IPS-NIHi7 (cell line): ENCODE measurements at regions not wholly inside any gene's neighbourhood (a gene's known extent, or its start where the extent isn't known, plus 50 kb on each side); places are given as distances from the start of the nearest gene placed in this dataset.

Experiments used
- DNase-seq: peaks from one replicate; pipeline ENCODE4 v3.0.0; 2012; ENCODE audit warnings: mixed read lengths; ENCODE audit errors: extremely low spot score

DNA sequence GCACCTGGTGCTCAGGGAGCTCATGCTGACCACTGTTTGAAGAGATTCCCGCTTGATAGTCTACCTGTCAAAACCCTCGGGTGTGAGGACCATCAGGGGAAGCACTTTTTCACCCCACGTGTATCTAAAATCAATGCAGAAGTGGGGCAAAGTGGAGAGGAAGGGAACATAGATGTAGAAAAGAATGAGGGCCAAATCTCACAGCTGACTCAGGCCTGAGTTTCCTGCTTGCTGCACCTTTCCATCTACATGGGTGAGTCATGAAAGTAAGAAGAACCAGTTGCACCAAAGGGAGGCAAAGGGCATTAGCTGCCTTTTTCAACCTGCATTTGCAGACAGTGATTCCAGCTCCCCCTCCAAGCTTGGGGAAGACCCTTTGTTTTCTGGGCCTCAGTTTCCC lies 100.2 kb upstream of the MYCN start:
- no peak for DNase-seq

DNA sequence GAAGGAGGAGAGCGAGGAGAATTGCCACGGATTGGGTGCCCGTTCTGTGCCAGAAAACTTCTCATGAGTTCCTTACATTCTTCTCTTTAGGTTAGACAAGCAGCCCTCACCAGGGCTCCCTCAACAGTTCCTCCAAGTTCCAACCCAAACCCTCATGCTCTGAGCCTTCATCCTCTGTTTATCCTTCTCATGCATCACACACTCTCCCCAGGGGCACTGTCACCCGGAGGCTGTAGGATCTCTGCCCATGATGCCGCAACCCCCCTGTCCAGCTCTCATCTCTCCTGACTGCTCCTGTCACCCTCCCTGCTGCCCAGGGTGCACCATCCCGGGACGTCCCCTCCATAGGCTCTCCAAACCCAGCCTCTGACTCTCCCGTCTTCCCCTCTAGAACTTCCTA lies 99.4 kb upstream of the MYCN start:
- DNase-seq, result no peak

- no peak for DNase-seq
These were observed 98.4 kb upstream of the MYCN start for GRCh38 chr2:15841776-15842560.

GRCh38 chr2:15842758-15843666 lies 97.3 kb upstream of the MYCN start:
- DNase-seq, result no peak

DNA sequence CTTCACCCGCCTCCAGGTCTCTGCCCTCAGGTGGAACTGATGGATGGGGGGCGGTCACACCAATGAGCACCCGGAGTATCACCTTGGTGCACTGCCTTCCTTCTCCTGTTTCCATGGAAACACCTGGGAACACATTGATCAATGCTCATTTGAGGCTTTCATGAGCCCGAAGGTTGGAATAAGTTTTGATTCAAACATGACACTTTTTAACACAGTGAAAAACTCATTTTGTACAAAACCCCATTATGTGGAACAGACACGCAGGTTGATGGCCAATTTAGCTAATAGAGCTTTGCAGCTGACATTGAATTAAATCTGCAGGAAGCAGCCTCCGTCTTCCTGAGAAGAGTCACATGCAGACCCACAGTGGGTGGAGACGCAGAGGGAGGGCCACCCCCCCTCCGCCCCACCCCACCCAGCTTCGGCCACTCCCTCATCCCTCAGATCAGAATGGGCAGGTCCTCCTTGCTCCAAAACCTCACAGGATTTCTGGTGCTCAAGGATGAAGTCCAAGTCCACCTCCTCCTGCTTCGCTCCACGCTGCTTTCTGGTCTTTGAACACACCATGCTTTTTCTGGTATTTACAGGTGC lies 96.0 kb upstream of the MYCN start:
- no peak for DNase-seq

DNA sequence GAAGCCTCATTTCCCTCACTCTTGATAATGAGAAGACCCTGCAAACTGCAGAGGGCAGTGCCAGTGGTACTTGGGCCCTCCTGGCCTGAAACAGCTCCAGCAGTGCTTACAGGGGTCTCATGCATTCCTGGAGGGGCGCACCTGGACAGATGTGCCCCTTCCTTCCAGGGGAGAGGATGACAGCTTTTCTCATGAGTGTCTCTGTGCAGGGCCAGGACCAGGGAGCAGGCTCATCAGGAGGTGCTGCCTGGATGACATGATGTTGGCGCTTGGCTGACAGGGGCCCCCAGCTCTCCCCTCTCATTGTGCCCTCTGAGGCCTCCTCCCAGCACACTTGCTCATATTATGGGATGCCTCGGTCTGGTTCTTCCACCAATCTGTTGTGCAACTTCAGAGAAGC lies 95.1 kb upstream of the MYCN start:
- DNase-seq, result no peak

- no peak for DNase-seq
These were observed 94.5 kb upstream of the MYCN start for GRCh38 chr2:15845737-15846405.

DNA sequence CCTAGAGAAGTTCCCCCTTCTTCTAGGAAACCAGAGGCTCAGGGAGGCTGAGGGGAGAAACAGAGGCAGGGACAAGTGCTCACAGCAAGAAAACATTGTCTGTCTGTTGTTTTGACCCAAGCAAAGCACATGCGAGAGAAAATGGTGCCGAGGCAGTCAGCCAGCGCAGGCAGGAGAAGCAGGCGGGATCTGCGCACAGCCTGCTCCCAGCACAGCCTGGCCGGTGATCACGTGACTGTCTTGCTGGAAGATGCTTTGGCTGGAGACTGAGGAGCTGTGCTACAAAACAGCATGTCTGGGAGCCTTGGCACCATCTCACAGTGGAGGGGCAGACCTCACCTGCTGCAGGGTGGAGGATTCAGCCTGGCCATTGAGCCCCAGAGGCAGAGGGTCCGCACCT lies 93.7 kb upstream of the MYCN start:
- DNase-seq, result no peak

GRCh38 chr2:15850534-15850933 lies 89.8 kb upstream of the MYCN start:
- no peak for DNase-seq

GRCh38 chr2:15851076-15851693 lies 89.2 kb upstream of the MYCN start:
- no peak for DNase-seq

DNA sequence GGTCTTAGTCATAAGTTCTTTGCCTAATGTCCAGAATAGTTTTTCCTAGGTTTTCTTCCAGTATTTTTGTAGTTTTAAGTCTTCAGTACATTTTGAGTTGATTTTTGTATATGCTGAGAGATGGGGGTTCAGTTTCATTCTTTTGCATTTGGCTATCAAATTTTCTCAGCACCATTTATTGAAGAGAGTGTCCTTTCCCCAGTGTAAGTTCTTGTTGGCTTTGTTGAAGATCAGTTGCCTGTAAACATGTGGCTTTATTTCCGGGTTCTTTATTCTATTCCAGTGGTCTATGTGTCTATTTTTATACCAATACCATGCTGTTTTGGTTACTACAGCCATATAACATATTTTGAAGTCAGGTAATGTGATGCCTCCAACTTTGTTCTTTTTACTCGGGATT lies 87.5 kb upstream of the MYCN start:
- no peak for DNase-seq

GRCh38 chr2:15853903-15854302 lies 86.4 kb upstream of the MYCN start:
- DNase-seq, result no peak

DNA sequence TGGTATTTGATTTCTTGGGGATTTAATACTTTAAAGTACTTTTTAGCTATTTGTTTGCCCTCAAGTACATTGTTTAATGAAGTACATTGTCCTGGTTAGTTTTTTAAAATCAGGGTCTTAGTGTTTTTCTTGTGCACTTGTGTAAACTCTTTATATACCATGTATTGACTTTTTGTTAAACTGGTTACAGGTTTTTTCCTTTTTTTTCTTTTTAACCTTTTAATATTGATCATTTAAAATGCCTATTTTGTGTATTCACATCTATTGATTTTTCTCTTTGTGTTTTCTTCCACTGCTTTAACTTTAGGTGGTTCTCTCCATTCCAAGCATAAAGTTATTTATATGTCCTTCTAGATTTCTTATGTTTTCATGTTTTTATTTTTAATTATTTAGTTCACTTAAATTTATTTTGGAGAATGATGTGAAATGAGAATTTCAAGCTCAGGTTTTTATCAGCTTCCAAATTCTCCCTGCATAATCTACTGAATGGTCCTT lies 84.5 kb upstream of the MYCN start:
- no peak for DNase-seq

DNA sequence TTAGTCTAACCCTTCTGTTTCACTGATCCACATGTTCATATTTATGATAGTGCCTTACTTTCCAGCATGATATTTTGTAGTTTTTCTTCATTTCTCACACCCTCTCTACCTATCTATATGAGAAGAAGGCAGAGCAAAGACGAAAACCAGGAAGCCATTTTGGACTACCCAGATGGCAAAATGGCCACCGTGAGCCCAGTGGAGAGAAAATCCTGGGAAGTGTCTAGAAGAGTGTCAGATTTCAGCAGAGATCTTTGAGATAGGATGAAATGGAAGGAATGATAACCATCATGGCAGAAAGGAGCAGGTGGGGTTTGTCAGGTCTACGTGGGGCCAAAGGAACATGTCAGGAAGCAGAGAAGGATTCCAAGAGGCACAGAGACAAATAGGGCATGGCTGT lies 84.0 kb upstream of the MYCN start:
- DNase-seq, result no peak

DNA sequence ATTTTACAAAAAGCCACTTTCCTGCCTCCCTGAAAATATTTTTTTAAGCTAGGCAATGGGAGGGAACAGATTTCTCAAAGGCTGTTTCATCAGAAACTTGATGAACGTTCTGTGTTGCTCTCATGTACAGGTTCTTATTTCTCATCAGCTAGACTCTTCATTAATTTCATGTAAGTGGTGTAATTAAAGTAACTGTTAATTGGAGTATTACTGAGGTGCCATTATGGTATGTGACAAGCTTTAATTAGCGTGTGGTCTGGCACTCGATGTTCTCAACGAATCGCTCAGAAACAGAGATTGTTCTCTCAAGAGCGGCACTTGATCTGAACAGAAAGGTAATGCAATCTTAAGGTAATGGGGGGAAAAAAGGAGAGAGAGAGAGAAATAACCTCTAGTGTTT lies 81.9 kb upstream of the MYCN start:
- DNase-seq, result no peak

DNA sequence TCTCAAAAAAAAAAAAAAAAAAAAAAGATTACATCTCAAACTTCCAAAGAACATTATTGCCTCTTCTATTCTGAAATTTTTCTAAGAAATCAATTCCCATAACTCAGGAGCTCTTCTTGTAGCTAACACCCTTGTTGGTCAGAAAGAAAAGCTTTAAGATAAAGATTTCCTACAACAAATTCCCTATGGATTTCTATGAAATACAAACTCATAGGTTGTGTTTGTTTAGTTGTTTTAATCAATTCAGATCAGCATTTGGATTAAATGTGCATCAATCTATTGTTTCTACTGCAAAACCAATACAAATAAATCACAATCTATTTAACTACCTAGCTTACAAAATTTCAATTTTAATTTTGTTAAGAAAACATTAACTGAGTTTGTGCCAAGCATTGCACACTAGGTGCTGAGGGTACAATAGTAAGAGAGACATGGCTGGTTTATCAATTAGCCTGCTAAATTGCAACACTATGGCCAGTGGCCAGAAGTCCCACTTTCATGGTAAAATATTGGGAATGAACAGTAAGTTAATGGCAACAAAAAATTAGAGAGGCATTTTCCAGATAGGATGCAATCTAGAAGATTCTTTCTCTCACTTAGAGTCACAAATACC lies 80.2 kb upstream of the MYCN start:
- no peak for DNase-seq

- DNase-seq, result no peak
These were observed 79.6 kb upstream of the MYCN start for GRCh38 chr2:15860760-15861159.

DNA sequence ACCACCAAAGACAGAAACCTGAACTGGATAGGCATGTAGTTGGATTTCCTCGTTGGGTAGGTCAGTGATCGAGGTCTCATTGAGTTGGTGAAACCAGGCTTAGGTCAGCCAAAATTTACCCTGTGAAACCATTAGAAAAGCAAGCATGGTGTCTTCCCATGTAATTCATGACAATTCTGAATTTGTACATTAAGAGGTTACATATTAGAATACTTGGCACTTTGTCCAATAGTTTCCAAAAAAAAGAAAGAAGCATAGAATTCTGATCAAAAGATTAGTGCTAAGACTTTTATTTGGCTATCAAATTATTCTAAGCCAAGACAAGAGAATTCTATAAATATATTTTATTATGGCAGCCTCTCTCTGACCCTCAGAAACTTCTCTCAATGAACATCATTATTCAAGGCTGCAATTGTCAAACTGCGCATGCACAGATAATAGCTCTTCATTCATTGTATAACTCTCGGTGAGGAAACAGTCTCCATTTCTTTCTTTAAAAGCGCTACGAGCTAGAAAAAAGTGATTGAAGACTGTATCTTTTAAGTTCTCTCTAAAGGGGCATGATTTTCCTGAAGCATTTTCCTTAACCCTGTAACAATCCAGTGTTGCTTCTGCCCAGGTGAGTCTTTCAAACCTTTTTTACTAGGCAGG lies 79.1 kb upstream of the MYCN start:
- no peak for DNase-seq

DNA sequence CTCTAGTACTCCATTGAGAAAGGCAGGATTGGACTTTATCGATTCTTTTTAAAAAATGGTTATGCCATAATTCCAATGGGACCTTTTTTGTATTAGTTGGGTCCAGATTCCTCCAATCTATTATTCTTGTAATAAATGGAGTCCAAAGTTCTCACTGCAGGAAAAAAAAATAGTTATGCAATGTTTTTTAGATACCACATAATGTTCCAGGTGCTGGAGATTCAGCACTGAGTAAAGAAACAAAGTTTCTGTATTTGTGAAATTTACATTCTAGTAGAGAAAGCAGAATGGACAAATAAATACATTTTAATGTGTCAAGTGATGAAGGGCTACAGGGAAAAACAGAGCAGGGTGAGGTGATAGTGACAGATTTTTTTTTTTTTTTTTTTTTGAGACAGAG lies 78.5 kb upstream of the MYCN start:
- DNase-seq, result no peak

- no peak for DNase-seq
These were observed 77.3 kb upstream of the MYCN start for GRCh38 chr2:15863089-15863488.
